Activated CD8-positive, alpha-beta T cell treated with anti-CD3 and anti-CD28 coated beads for 36 hours (primary cell): ENCODE measurements at regions not wholly inside any gene's neighbourhood (a gene's known extent, or its start where the extent isn't known, plus 50 kb on each side); places are given as distances from the start of the nearest gene placed in this dataset.

Experiments used
- ATAC-seq: fragments of 200-7000 bp; cut with Tn5 transposase; one replicate; pipeline ENCODE4 v1.10.0; 2021; ENCODE audit warnings: mild to moderate bottlenecking, moderate library complexity
- CTCF ChIA-PET: fragments of 350-600 bp; sonication (Branson Sonifier 250); formaldehyde crosslinking; loops from one replicate; lab custom pipeline; 2021; ENCODE audit warnings: antibody characterized with exemption; lab: Charles Lee
- POLR2A ChIA-PET: fragments of 350-600 bp; sonication (Branson Sonifier 250); formaldehyde crosslinking; loops from one replicate; lab custom pipeline; 2021; ENCODE audit warnings: antibody characterized with exemption; lab: Charles Lee
- DNase-seq: peaks from one replicate; pipeline ENCODE4 v3.0.0-alpha.2; 2020
- H3K27ac Mint-ChIP-seq: one replicate; pipeline ENCODE4 v1.8.0; 2021; ENCODE audit warnings: mild to moderate bottlenecking, mixed read lengths
- H3K27me3 Mint-ChIP-seq: one replicate; pipeline ENCODE4 v1.8.0; 2021; ENCODE audit warnings: mixed read lengths
- H3K36me3 Mint-ChIP-seq: one replicate; pipeline ENCODE4 v1.8.0; 2021; ENCODE audit warnings: low read depth, mixed read lengths
- H3K4me1 Mint-ChIP-seq: one replicate; pipeline ENCODE4 v1.8.0; 2021; ENCODE audit warnings: low read depth, mixed read lengths
- H3K4me3 Mint-ChIP-seq: one replicate; pipeline ENCODE4 v1.8.0; 2021; ENCODE audit warnings: mild to moderate bottlenecking, moderate library complexity, mixed read lengths
- H3K9me3 Mint-ChIP-seq: one replicate; pipeline ENCODE4 v1.8.0; 2021; ENCODE audit warnings: mixed read lengths
- intact Hi-C: fragments of 100-400 bp; cut with micrococcal nuclease; formaldehyde crosslinking; loops from one replicate; pipeline ENCODE4 v1.10.0; 2022
- TF ChIP-seq, protein P1 (sequence below): fragments of 200-600 bp; IDR thresholded peaks from one replicate; pipeline ENCODE4 v1.8.0; 2022; ENCODE audit warnings: antibody characterized with exemption, mild to moderate bottlenecking

- H3K4me1 Mint-ChIP-seq, result no peaks in the 10 kb centered on the region
- H3K27me3 Mint-ChIP-seq, result no peaks in the 10 kb centered on the region
- no peaks in the 10 kb centered on the region for H3K9me3 Mint-ChIP-seq
- CTCF ChIA-PET, result no interaction called here
- no peak overlapping the region for H3K4me3 Mint-ChIP-seq
- H3K27ac Mint-ChIP-seq, result no peak overlapping the region
- DNase-seq (no peak), ATAC-seq (no peak)
- intact Hi-C loops, result no loop called here
- TF ChIP-seq, protein P1, sequence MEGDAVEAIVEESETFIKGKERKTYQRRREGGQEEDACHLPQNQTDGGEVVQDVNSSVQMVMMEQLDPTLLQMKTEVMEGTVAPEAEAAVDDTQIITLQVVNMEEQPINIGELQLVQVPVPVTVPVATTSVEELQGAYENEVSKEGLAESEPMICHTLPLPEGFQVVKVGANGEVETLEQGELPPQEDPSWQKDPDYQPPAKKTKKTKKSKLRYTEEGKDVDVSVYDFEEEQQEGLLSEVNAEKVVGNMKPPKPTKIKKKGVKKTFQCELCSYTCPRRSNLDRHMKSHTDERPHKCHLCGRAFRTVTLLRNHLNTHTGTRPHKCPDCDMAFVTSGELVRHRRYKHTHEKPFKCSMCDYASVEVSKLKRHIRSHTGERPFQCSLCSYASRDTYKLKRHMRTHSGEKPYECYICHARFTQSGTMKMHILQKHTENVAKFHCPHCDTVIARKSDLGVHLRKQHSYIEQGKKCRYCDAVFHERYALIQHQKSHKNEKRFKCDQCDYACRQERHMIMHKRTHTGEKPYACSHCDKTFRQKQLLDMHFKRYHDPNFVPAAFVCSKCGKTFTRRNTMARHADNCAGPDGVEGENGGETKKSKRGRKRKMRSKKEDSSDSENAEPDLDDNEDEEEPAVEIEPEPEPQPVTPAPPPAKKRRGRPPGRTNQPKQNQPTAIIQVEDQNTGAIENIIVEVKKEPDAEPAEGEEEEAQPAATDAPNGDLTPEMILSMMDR, result no peak
- POLR2A ChIA-PET, result no interaction called here
- H3K36me3 Mint-ChIP-seq, result no peaks in the 10 kb centered on the region
These were observed 132.7 kb upstream of the MID1 start for GRCh38 chrX:10753116-10753515.

DNA sequence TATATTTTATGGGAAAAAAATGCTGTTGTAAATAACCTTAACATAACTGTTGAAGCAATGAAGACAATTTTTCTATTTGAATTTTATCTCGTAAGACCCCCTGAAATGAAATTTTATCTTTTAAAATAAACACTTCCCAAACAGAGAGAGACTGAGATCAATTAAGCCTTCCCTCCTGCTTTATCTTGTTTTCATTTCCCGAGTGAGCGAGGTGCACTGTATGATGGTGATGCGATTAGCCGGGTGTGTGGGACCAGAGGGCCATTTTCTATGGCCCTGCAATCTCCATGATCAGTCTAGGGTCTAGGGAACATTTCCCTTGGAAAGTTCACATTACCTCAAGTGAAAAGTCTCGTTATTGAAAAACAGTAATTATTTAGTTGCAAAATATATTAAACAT, 134.1 kb upstream of the MID1 start:
- H3K27me3 Mint-ChIP-seq, result no peaks in the 10 kb centered on the region
- H3K36me3 Mint-ChIP-seq, result no peaks in the 10 kb centered on the region
- H3K4me1 Mint-ChIP-seq, result no peaks in the 10 kb centered on the region
- intact Hi-C loops, result no loop called here
- TF ChIP-seq, protein P1, result no peak
- no peak overlapping the region for H3K4me3 Mint-ChIP-seq
- POLR2A ChIA-PET, result no interaction called here
- ATAC-seq (no peak), DNase-seq (no peak)
- CTCF ChIA-PET, result no interaction called here
- no peak overlapping the region for H3K27ac Mint-ChIP-seq
- no peaks in the 10 kb centered on the region for H3K9me3 Mint-ChIP-seq

GRCh38 chrX:10755439-10756334, 135.3 kb upstream of the MID1 start:
- H3K4me3 Mint-ChIP-seq, result no peak overlapping the region
- ChIA-PET POLR2A (no interaction called here), CTCF (no interaction called here)

GRCh38 chrX:10756441-10756840, 136.1 kb upstream of the MID1 start:
- DNase-seq (no peak), ATAC-seq (no peak)
- Mint-ChIP-seq H3K27ac (no peak overlapping the region), H3K36me3 (no peaks in the 10 kb centered on the region), H3K27me3 (no peaks in the 10 kb centered on the region), H3K4me3 (no peak overlapping the region), H3K9me3 (no peaks in the 10 kb centered on the region), H3K4me1 (no peaks in the 10 kb centered on the region)
- ChIA-PET CTCF (no interaction called here), POLR2A (no interaction called here)
- intact Hi-C loops, result no loop called here
- TF ChIP-seq, protein P1, result no peak

More at GRCh38 chrX:10755439-10756334, 135.3 kb upstream of the MID1 start:
- TF ChIP-seq, protein P1, result no peak
- Mint-ChIP-seq H3K27ac (no peak overlapping the region), H3K27me3 (no peaks in the 10 kb centered on the region), H3K4me1 (no peaks in the 10 kb centered on the region), H3K36me3 (no peaks in the 10 kb centered on the region), H3K9me3 (no peaks in the 10 kb centered on the region)
- ATAC-seq, result no peak
- intact Hi-C loops, result no loop called here
- DNase-seq, result no peak

DNA sequence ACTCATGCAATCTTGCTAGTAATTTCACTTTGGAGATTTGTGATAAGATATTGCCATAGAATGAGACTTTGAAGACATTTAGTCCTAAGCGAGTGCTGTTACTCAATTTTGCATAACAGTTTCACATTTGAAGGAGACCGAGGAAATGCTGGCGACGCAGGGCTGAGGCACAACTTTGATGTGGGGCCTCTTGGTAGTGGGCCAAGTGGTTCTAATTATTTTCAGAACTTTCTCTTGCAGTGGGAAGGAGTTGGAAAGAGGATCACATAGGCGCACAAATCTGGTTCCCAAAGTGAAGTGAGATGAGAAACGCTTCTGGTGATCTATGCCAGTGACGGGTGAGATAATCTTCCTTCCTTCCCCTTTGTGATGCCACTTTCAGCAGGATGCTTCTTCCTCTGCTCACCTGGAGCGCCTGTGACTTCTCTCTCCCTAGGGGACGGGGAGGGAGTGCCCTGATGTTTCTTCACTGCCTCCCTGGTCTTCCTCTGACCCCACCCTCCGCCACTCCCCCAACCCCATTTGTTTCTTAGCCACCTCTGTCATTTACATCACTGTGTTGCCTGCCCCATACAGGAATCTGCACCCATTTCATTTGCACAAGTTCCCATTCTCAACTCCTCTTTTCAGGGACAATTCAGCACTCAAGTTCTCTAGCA, 138.9 kb upstream of the MID1 start:
- ATAC-seq (no peak), DNase-seq (no peak)
- Mint-ChIP-seq H3K9me3 (no peaks in the 10 kb centered on the region), H3K4me3 (no peak overlapping the region), H3K27me3 (no peaks in the 10 kb centered on the region), H3K27ac (no peak overlapping the region), H3K36me3 (no peaks in the 10 kb centered on the region), H3K4me1 (no peaks in the 10 kb centered on the region)
- TF ChIP-seq, protein P1, result no peak
- POLR2A ChIA-PET, result no interaction called here
- intact Hi-C loops, result no loop called here
- CTCF ChIA-PET, result no interaction called here
